ENCODE measurements at regions not wholly inside any gene's neighbourhood (a gene's known extent, or its start where the extent isn't known, plus 50 kb on each side); places are given as distances from the start of the nearest gene placed in this dataset.

DNA sequence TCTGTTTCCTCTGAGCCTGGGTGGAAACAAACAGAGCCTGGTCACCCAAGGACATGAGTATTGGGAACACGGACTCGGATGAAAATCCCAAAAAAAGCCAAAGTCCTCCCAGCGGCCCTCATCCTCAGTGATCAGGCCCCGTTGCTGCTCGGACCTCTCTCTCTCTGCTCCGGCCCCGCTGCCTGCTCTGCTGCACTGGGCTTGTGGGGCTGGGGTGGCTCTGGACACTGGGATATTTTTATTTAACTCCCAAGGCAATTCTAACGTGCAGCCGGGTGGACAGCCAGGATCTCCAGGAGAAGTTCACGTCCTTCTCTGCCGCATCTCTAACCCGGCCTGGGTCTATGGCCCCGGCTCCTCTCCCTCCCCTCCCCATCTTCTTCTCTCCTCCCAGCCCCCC, 280.9 kb upstream of the TNRC6C start (continued):
- TF ChIP-seq NFE2L1 (tag; IDR thresholded peaks at IDR 0.05; ENCODE audit: borderline replicate concordance, low read depth) (no peak), GATAD2A (IDR thresholded peaks at IDR 0.05) (no peak), SMARCB1 (IDR thresholded peaks at IDR 0.05; ENCODE audit: insufficient read length, low read depth) (no peak), PURB (CRISPR knock-in tag; IDR thresholded peaks at IDR 0.05; ENCODE audit: low read depth) (no peak), TSC22D4 (tag; IDR thresholded peaks at IDR 0.05) (no peak), ZNF644 (tag; IDR thresholded peaks at IDR 0.05; ENCODE audit: low read depth) (no peak), FOXA1 (IDR thresholded peaks at IDR 0.05; ENCODE audit: borderline replicate concordance) (no peak), KDM2B (CRISPR knock-in tag; IDR thresholded peaks at IDR 0.05) (no peak), ZBTB8A (IDR thresholded peaks at IDR 0.05; ENCODE audit: partially characterized antibody) (no peak), NEUROD1 (IDR thresholded peaks at IDR 0.05; ENCODE audit: borderline replicate concordance, low read depth, low read length, partially characterized antibody) (no peak)
- TF ChIP-seq, protein P1, sequence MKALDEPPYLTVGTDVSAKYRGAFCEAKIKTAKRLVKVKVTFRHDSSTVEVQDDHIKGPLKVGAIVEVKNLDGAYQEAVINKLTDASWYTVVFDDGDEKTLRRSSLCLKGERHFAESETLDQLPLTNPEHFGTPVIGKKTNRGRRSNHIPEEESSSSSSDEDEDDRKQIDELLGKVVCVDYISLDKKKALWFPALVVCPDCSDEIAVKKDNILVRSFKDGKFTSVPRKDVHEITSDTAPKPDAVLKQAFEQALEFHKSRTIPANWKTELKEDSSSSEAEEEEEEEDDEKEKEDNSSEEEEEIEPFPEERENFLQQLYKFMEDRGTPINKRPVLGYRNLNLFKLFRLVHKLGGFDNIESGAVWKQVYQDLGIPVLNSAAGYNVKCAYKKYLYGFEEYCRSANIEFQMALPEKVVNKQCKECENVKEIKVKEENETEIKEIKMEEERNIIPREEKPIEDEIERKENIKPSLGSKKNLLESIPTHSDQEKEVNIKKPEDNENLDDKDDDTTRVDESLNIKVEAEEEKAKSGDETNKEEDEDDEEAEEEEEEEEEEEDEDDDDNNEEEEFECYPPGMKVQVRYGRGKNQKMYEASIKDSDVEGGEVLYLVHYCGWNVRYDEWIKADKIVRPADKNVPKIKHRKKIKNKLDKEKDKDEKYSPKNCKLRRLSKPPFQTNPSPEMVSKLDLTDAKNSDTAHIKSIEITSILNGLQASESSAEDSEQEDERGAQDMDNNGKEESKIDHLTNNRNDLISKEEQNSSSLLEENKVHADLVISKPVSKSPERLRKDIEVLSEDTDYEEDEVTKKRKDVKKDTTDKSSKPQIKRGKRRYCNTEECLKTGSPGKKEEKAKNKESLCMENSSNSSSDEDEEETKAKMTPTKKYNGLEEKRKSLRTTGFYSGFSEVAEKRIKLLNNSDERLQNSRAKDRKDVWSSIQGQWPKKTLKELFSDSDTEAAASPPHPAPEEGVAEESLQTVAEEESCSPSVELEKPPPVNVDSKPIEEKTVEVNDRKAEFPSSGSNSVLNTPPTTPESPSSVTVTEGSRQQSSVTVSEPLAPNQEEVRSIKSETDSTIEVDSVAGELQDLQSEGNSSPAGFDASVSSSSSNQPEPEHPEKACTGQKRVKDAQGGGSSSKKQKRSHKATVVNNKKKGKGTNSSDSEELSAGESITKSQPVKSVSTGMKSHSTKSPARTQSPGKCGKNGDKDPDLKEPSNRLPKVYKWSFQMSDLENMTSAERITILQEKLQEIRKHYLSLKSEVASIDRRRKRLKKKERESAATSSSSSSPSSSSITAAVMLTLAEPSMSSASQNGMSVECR (CRISPR knock-in tag; IDR thresholded peaks at IDR 0.05), result no peak
- TF ChIP-seq, protein P2, sequence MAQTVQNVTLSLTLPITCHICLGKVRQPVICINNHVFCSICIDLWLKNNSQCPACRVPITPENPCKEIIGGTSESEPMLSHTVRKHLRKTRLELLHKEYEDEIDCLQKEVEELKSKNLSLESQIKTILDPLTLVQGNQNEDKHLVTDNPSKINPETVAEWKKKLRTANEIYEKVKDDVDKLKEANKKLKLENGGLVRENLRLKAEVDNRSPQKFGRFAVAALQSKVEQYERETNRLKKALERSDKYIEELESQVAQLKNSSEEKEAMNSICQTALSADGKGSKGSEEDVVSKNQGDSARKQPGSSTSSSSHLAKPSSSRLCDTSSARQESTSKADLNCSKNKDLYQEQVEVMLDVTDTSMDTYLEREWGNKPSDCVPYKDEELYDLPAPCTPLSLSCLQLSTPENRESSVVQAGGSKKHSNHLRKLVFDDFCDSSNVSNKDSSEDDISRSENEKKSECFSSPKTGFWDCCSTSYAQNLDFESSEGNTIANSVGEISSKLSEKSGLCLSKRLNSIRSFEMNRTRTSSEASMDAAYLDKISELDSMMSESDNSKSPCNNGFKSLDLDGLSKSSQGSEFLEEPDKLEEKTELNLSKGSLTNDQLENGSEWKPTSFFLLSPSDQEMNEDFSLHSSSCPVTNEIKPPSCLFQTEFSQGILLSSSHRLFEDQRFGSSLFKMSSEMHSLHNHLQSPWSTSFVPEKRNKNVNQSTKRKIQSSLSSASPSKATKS (CRISPR knock-in tag; IDR thresholded peaks at IDR 0.05), result no peak
- TF ChIP-seq, protein P3, sequence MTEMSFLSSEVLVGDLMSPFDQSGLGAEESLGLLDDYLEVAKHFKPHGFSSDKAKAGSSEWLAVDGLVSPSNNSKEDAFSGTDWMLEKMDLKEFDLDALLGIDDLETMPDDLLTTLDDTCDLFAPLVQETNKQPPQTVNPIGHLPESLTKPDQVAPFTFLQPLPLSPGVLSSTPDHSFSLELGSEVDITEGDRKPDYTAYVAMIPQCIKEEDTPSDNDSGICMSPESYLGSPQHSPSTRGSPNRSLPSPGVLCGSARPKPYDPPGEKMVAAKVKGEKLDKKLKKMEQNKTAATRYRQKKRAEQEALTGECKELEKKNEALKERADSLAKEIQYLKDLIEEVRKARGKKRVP (CRISPR knock-in tag; IDR thresholded peaks at IDR 0.05), result no peak
